ENCODE measurements at regions not wholly inside any gene's neighbourhood (a gene's known extent, or its start where the extent isn't known, plus 50 kb on each side); places are given as distances from the start of the nearest gene placed in this dataset.

DNA sequence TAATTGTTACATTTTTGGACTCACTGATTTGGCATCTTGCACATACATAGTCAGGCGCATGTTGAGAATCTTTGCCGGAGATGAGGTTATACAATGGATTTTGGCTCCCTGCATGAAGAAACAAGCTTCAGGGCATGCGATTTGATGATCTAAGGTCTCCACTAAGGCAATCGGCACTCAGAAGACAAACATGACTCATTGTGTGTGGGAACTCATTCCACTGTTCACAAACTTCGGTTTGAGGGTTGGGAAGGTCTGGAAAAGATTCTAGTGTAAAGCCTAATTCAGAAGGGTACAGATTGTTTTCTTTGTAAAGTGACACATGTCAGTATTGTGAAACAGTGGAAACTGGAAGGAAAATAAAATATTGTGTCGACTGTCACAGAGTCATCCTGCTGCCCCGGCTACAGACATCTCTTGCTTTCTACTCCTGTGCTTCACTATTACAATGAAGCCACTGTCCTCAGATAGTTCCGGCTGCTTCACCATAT lies 192.6 kb upstream of the HMGA2 start:
- DNase-seq, result no peak

- no peak for DNase-seq
Observed at GRCh38 chr12:65632131-65632855, 192.0 kb upstream of the HMGA2 start.

- DNase-seq, result no peak
Observed at GRCh38 chr12:65634061-65634460, 190.2 kb upstream of the HMGA2 start.

GRCh38 chr12:65634626-65635331 lies 189.5 kb upstream of the HMGA2 start:
- DNase-seq, result no peak

- no peak for DNase-seq
Observed at GRCh38 chr12:65636436-65636835, 187.8 kb upstream of the HMGA2 start.

- no peak for DNase-seq
Observed at GRCh38 chr12:65637150-65637549, 187.1 kb upstream of the HMGA2 start.

DNA sequence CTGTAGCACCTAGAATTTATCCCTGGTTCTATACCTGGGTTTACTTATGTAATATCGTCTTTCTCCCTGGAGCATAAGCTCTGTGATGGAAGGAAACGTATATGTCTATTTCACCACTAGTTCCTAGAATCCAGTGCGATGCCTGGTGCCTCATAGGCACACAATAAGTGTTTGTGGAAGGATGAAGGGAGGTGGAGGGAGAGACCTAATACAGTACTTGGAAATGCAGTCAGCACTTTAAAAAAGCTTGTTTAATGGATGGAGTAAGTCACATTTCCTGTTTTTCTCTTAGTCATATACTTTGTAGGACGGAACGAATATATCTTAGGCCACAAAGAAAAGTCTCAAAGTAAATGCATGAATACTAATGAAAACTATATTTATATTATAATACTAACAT lies 186.5 kb upstream of the HMGA2 start:
- DNase-seq, result no peak

- no peak for DNase-seq
Observed at GRCh38 chr12:65638324-65638723, 186.0 kb upstream of the HMGA2 start.

DNA sequence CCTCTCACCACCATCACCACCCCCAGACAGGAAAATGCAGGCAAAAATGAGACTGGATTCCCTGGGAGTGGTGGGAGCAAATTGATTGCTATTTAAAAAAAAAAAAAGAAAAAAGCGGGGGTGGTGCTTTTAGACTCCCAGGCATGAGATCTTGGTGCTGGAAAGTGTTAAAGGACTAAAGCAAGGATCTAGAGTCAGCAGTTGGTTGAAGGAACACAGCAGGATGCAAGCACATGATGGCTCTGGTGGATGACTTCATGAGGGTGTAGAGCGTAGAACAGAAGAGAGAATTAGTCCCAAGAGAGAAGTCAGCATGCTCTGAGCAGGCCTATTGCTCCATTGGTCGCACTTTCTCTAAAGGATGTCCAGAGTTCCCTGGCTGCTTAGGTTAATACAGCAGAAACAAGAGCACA lies 183.8 kb upstream of the HMGA2 start:
- no peak for DNase-seq

DNA sequence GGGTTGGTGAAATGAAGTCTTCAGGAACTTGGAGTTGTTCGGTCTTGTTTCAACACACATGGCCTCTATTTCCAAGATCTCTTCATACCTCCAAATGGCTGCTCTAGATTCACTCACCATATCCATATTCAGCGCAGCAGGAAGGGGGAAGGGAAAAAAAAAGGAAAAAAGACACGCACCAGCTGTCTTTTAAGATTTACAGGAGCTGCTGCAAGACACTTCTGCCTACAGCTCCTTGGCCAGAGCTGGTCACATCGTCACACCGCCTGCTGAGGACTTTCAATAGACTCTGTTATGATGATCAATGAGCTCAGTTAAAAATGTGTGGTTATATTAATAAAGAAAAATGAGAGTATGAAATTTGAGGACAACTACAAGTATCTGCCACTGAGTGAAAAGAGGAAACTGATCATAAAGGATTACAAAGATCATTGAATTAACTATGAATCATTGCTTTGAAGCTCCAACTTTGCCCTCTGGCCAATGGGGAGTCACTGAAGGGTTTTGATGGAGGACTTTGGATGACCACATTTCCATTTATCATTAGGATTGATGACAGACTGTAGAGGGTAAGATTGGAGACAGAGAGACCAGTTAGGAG lies 182.1 kb upstream of the HMGA2 start:
- no peak for DNase-seq

DNA sequence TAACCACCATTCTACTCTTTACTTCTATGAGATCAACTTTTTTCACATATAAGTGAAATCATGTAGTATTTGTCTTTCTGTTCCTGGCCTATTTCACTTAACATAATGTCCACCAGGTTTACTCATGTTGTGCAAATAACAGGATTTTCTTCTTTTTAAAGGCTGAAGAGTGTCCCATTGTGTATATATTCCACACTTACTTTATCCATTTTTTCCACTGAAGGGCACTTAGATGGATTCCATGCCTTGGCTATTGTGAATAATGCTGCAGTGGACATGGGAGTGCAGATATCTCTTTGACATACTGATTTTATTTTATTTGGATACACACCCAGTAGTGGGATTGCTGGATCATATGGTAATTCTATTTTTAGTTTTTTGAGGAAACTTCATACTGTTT lies 181.1 kb upstream of the HMGA2 start:
- DNase-seq, result no peak

DNA sequence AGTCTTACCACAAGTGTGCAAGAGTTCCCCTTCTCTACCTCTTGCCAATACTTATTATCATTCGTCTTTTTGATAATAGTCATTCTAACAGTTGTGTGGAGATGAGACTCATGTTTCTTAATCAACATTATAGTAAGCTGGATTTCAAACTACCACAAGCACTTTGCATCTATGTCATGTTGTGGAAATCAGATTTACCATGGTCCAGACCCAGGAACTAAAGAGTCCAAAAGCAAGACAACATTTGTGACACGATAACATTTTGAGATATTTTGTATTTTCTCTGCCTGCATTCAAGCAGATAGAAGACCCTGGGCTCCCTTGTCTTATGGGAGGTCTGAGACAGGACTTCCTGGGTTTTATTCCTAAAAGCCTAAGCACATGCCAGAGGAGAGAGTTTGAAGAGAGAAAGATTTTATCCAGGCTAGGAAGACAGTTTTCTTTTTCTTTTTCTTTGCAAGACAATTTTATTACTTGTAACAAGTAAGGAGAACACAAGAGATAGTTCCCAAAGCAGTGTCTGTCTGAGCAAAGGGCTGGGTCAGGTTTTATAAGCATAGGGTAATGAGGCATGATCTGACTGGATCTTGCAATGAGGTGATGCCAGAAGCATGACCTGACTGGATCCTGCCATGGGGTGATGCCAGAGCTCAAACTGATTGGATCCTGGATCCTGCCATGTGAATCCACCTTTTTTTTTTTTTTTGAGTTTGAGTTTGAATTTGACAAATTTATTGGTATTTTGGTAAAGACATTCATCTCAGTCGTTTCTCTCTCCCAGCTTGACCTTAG lies 180.5 kb upstream of the HMGA2 start:
- DNase-seq, result no peak

DNA sequence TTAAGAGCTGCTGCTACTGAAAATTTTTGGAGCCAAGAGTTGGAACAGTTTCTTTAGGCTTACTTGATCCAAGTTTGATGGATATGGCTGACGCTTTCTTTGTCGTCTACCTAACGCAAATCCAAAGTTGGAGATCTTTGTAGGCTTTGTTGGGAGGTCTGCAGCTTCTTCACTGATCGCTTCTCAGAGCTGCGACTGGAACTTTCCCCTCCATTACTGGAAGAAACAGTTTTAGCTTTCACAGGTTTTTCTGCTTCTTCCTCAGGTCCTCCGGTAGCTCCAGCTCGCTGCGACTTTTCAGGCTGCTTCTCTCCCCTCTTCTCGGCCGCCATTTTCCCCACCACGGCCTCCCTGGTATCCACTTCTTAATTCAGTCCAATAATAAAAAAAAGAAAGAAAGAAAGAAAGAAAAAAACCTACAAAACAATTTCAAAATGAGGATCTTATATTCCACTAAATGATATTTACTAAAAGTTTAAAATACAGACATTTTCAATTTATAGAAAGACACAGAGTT lies 178.1 kb upstream of the HMGA2 start:
- DNase-seq, result no peak

DNA sequence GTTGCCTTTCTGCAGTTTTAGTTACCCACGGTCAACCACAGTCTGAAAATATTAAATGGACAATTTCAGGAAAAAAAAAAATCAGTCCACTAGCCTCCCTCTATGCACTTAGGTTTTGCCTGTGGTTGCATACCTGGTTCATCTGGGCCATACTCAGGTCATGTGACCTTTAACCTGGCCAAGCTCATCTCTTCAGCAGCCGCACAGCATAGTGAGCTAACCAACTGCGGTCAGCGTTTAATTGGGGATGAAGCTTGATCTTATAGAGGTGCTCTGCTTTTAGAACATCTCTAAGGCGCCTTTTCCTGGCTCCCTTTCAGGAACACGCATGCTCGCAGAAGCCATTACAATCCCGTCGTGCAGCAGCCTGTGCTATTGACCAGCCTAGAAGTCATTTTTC lies 177.2 kb upstream of the HMGA2 start:
- no peak for DNase-seq

GRCh38 chr12:65648461-65648860 lies 175.8 kb upstream of the HMGA2 start:
- no peak for DNase-seq

DNA sequence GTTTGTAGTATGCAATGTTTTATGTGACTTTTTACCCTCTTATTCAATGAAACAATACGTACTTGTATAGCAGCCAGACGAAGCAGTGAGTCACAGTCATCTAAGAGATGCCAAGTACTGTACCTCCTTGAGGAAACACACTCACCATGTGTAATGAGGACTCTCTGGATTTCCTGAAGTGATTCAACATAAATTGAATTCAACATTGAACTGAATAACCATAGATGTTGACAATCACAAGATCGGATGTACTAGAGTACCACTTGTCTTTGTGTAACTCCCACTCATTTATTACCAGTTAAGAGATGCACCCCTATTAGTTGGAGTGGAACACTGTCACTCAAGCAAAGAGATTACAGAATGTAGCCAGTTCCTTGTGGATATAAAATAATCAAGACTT lies 175.2 kb upstream of the HMGA2 start:
- no peak for DNase-seq

DNA sequence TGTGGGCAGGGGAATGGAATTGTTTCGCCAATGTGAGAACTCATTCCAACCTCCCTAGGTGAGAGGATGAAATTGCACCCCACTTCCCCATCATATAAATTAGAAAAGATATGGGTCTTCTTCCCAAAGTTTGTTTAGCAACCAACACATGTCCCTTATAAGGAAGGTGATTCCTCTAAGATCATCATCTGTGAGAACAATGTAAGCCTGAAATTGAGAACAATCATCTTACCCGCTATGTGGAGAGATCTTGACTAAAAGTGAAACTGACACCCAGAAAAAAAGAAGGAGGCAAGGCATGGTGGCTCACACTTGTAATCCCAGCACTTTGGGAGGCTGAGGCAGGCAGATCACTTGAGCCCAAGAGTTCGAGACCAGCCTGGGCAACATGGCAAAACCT lies 173.2 kb upstream of the HMGA2 start:
- DNase-seq, result no peak

DNA sequence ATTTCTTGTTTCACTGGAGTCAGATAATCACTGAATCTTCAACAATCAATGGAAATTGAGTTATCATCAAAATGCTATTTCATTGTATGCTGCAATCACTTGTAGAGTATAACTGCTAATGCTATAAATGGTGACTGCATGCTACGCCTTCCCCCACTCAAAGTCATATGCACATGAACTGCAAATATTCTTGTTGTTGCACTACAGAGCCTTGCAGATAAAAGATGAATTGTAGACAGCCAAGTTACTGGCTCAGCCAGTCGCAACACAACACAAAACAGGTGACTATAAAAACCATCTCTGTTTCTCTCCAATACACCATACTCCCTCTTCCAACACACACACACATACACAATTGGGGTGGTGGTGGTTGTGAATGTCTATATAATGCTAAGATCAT lies 171.0 kb upstream of the HMGA2 start:
- no peak for DNase-seq

- no peak for DNase-seq
Observed at GRCh38 chr12:65653946-65654629, 170.2 kb upstream of the HMGA2 start.

DNA sequence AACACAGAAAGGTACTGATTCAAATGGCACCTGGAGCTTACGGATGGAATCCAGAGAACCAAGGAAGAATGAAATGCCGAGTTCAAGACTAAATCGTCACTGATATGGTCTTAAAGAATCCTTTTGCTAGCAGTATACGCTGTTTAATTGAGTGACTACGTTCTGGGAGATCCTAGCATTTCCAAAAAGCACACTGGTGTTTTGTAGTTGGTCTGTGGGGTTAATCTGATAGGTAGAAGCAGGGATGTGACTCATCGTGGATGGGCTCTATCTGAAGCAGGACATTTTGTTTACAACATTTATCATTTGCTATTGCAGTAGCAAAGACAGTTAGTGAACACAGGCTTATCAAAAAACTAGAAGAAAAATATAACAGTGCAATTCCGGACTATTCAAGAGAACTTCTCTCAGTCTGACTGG lies 169.2 kb upstream of the HMGA2 start:
- DNase-seq, result no peak

GRCh38 chr12:65656156-65656882 lies 168.0 kb upstream of the HMGA2 start:
- no peak for DNase-seq

DNA sequence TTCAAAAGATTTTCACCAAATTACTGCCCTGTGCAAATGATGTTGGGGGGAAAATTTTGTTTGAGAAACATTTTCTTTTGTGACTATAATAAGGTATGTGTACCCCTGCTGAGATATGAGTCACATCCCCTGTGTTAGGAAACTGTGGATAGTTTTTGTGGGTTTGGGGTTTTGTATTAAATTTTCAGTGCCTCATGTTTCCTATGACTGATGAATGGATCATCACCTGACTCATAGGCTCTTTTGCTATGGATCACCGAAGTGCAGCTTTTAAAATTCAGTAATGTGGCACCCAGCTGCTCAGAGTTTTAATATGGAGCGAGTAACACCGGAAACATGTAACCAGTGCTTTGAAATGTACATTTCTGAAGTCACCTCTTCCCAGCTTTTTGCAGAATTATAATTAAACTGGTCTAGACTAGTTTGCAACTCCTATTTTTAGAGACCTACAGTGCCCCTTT lies 167.4 kb upstream of the HMGA2 start:
- no peak for DNase-seq

All from NCI-H2107 (cell line).